ENCODE measurements at regions not wholly inside any gene's neighbourhood (a gene's known extent, or its start where the extent isn't known, plus 50 kb on each side); places are given as distances from the start of the nearest gene placed in this dataset.

GRCh38 chr19:30754162-30754561, 382.0 kb downstream of the ZNF536 start:
- TF ChIP-seq RARB (CRISPR knock-in tag; IDR thresholded peaks at IDR 0.05) (no peak), PATZ1 (CRISPR knock-in tag; IDR thresholded peaks at IDR 0.05; ENCODE audit: borderline replicate concordance) (no peak), TSHZ2 (CRISPR knock-in tag; IDR thresholded peaks at IDR 0.05) (no peak), CREB5 (CRISPR knock-in tag; IDR thresholded peaks at IDR 0.05; ENCODE audit: low read depth) (no peak), PPARA (CRISPR knock-in tag; IDR thresholded peaks at IDR 0.05; ENCODE audit: borderline replicate concordance) (no peak), TOX (CRISPR knock-in tag; IDR thresholded peaks at IDR 0.05; ENCODE audit: borderline replicate concordance) (no peak)
- ATAC-seq, result no peak

GRCh38 chr19:30752876-30753275, 380.7 kb downstream of the ZNF536 start:
- ATAC-seq, result no peak
- TF ChIP-seq PATZ1 (CRISPR knock-in tag; IDR thresholded peaks at IDR 0.05; ENCODE audit: borderline replicate concordance), result no peak
- no peak for TF ChIP-seq ZNF8 (CRISPR knock-in tag; IDR thresholded peaks at IDR 0.05)
- no peak for TF ChIP-seq ZNF565 (CRISPR knock-in tag; conservative IDR thresholded peaks at IDR 0.05; ENCODE audit: low read depth)
- TF ChIP-seq OSR1 (CRISPR knock-in tag; IDR thresholded peaks at IDR 0.05), result no peak
- no peak for TF ChIP-seq ISL1 (CRISPR knock-in tag; IDR thresholded peaks at IDR 0.05)
- no peak for TF ChIP-seq ZC3H10 (CRISPR knock-in tag; IDR thresholded peaks at IDR 0.05)

GRCh38 chr19:30752201-30752600, 380.0 kb downstream of the ZNF536 start:
- TF ChIP-seq ZNF70 (CRISPR knock-in tag; IDR thresholded peaks at IDR 0.05), result no peak
- no peak for TF ChIP-seq ZNF8 (CRISPR knock-in tag; IDR thresholded peaks at IDR 0.05)
- TF ChIP-seq OSR1 (CRISPR knock-in tag; IDR thresholded peaks at IDR 0.05), result no peak
- no peak for TF ChIP-seq TOX (CRISPR knock-in tag; IDR thresholded peaks at IDR 0.05; ENCODE audit: borderline replicate concordance)
- no peak for TF ChIP-seq ARNTL (CRISPR knock-in tag; IDR thresholded peaks at IDR 0.05; ENCODE audit: borderline replicate concordance, low read depth)
- TF ChIP-seq ZC3H10 (CRISPR knock-in tag; IDR thresholded peaks at IDR 0.05), result no peak
- no peak for TF ChIP-seq POU6F1 (CRISPR knock-in tag; IDR thresholded peaks at IDR 0.05; ENCODE audit: borderline replicate concordance, low read depth)
- TF ChIP-seq ZFP3 (CRISPR knock-in tag; IDR thresholded peaks at IDR 0.05), result no peak
- no peak for TF ChIP-seq GLIS3 (CRISPR knock-in tag; IDR thresholded peaks at IDR 0.05)
- TF ChIP-seq ISL1 (CRISPR knock-in tag; IDR thresholded peaks at IDR 0.05), result no peak
- no peak for TF ChIP-seq RARB (CRISPR knock-in tag; IDR thresholded peaks at IDR 0.05)
- no peak for TF ChIP-seq ZFP30 (CRISPR knock-in tag; IDR thresholded peaks at IDR 0.05)
- no peak for ATAC-seq

- ATAC-seq, result no peak
- TF ChIP-seq CSDC2 (CRISPR knock-in tag; IDR thresholded peaks at IDR 0.05) (no peak), ZFP30 (CRISPR knock-in tag; IDR thresholded peaks at IDR 0.05) (no peak), TOX (CRISPR knock-in tag; IDR thresholded peaks at IDR 0.05; ENCODE audit: borderline replicate concordance) (no peak), ZNF70 (CRISPR knock-in tag; IDR thresholded peaks at IDR 0.05) (no peak), TSHZ2 (CRISPR knock-in tag; IDR thresholded peaks at IDR 0.05) (no peak), RARB (CRISPR knock-in tag; IDR thresholded peaks at IDR 0.05) (no peak), PPARA (CRISPR knock-in tag; IDR thresholded peaks at IDR 0.05; ENCODE audit: borderline replicate concordance) (no peak), POU6F1 (CRISPR knock-in tag; IDR thresholded peaks at IDR 0.05; ENCODE audit: borderline replicate concordance, low read depth) (no peak), GLIS3 (CRISPR knock-in tag; IDR thresholded peaks at IDR 0.05) (no peak), SNAI2 (CRISPR knock-in tag; IDR thresholded peaks at IDR 0.05) (no peak)
Measured at GRCh38 chr19:30745476-30745985, 373.3 kb downstream of the ZNF536 start.

All from SK-N-SH treated with all-trans-retinoic acid at 6 μM for 48 hours (cell line).